GM12878 (cell line): ENCODE measurements at regions not wholly inside any gene's neighbourhood (a gene's known extent, or its start where the extent isn't known, plus 50 kb on each side); places are given as distances from the start of the nearest gene placed in this dataset.

ENCODE experiments used
- ATAC-seq: fragments of 200-7000 bp; cut with Tn5 transposase; 3 replicates; pipeline ENCODE4 v1.9.1; 2020; ENCODE audit warnings: mild to moderate bottlenecking, moderate library complexity
- BruUV-seq: library from RNA; stranded (reverse); fragments of 400-500 nt; replicated peaks from 2 replicates; lab custom pipeline; 2021; lab: Mats Ljungman, UMichigan
- CTCF ChIA-PET: fragments of 300-600 bp; sonication (Branson Sonifier 250); formaldehyde crosslinking; extraction: SDS; loops from one replicate; lab custom pipeline; 2021; ENCODE audit warnings: inconsistent platforms; lab: Yijun Ruan, JAX
- POLR2A ChIA-PET: fragments of 350-600 bp; formaldehyde crosslinking; extraction: SDS; loops from one replicate; lab custom pipeline; 2021; ENCODE audit warnings: inconsistent platforms; lab: Charles Lee
- RAD21 ChIA-PET: fragments of 300-600 bp; sonication (Branson Sonifier 250); formaldehyde crosslinking; loops from one replicate; lab custom pipeline; 2023; ENCODE audit warnings: antibody characterized with exemption; ENCODE audit not compliant: unreplicated experiment; lab: Charles Lee
- SMC1A ChIA-PET: fragments of 300-600 bp; sonication (Branson Sonifier 250); formaldehyde crosslinking; loops from one replicate; lab custom pipeline; 2023; ENCODE audit not compliant: unreplicated experiment, uncharacterized antibody; lab: Charles Lee
- DNase-seq: peaks from one replicate; pipeline ENCODE4 v3.0.0-alpha.2; 2011; ENCODE audit warnings: low read depth, low spot score
- FAIRE-seq: peaks from 3 replicates; lab custom pipeline; 2011; peaks lifted over from hg19 to GRCh38; lab: Jason Lieb, UNC
- H2AFZ ChIP-seq: 2 replicates; pipeline ENCODE4 v1.6.0; 2011; ENCODE audit warnings: low read depth, low read length, control low read depth; ENCODE audit not compliant: control insufficient read depth
- H3K27ac ChIP-seq: 2 replicates; pipeline ENCODE4 v1.5.1; 2011; ENCODE audit warnings: control low read depth; ENCODE audit not compliant: control insufficient read depth, insufficient read depth
- H3K27me3 ChIP-seq, 2 experiments: replicated peaks in 1 of 2; 2 replicates each; pipeline versions ENCODE4 v1.6.0 to v1.6.1; 2011; ENCODE audit warnings: low read length in 1 of 2; ENCODE audit not compliant: control insufficient read depth in 2 of 2, insufficient read depth in 2 of 2
- H3K36me3 ChIP-seq, 2 experiments: 2 replicates each; pipeline ENCODE4 v1.5.1; 2011; ENCODE audit warnings: low read length in 1 of 2; ENCODE audit not compliant: control insufficient read depth in 2 of 2, insufficient read depth in 2 of 2
- H3K4me1 ChIP-seq: 2 replicates; pipeline ENCODE4 v1.6.1; 2011; ENCODE audit warnings: mild to moderate bottlenecking, low read length, moderate library complexity, mixed read lengths; ENCODE audit not compliant: control insufficient read depth, insufficient read depth
- H3K4me2 ChIP-seq: 2 replicates; pipeline ENCODE4 v1.6.0; 2011; ENCODE audit warnings: control low read depth; ENCODE audit not compliant: control insufficient read depth, insufficient read depth
- H3K4me3 ChIP-seq: fragments of 200-600 bp; sonication (generic); 2 replicates; pipeline ENCODE4 v1.5.1; 2016
- H3K79me2 ChIP-seq: 2 replicates; pipeline ENCODE4 v1.6.0; 2011; ENCODE audit warnings: low read length; ENCODE audit not compliant: control insufficient read depth, insufficient read depth
- H3K9ac ChIP-seq: 2 replicates; pipeline ENCODE4 v1.8.0; 2011; ENCODE audit warnings: low read length, control low read depth, mixed read lengths; ENCODE audit not compliant: control insufficient read depth, insufficient read depth
- H3K9me3 ChIP-seq: replicated peaks from 3 replicates; pipeline ENCODE4 v1.5.1; 2011; ENCODE audit warnings: mild to moderate bottlenecking, low read length; ENCODE audit not compliant: control insufficient read depth, insufficient read depth
- H4K20me1 ChIP-seq: 2 replicates; pipeline ENCODE4 v1.6.0; 2011; ENCODE audit not compliant: control insufficient read depth, insufficient read depth
- CEBPB ChIP-seq, 2 experiments: fragments of 150-350 bp in 1 of 2; IDR thresholded peaks; 2 replicates each; pipeline ENCODE4 v1.6.1; 2012 to 2014; ENCODE audit warnings: low read depth in 2 of 2, low read length in 2 of 2, borderline replicate concordance in 1 of 2, inconsistent platforms in 1 of 2
- GATAD2B ChIP-seq: fragments of 450-650 bp; conservative IDR thresholded peaks from 2 replicates; pipeline ENCODE4 v1.6.1; 2017; ENCODE audit warnings: low read depth, mild to moderate bottlenecking, moderate library complexity
- IKZF2 ChIP-seq, 2 experiments: fragments of 450-650 bp; IDR thresholded peaks; 2 replicates each; pipeline ENCODE4 v1.6.1; 2017; ENCODE audit warnings: mild to moderate bottlenecking in 2 of 2, moderate library complexity in 2 of 2
- KAT2A ChIP-seq: conservative IDR thresholded peaks from 2 replicates; pipeline ENCODE4 v1.6.1; 2011; ENCODE audit warnings: low read depth, low read length; ENCODE audit not compliant: control insufficient read depth
- MAX ChIP-seq: IDR thresholded peaks from 2 replicates; pipeline ENCODE4 v1.6.1; 2012; ENCODE audit warnings: low read depth, low read length, improper control_type of control experiment
- MYB ChIP-seq: fragments of 150-350 bp; IDR thresholded peaks from 2 replicates; pipeline ENCODE4 v1.6.1; 2014; ENCODE audit warnings: mild to moderate bottlenecking, low read depth, low read length, borderline replicate concordance
- NBN ChIP-seq: fragments of 450-650 bp; IDR thresholded peaks from 2 replicates; pipeline ENCODE4 v1.6.1; 2016
- NKRF ChIP-seq: fragments of 450-650 bp; conservative IDR thresholded peaks from 2 replicates; pipeline ENCODE4 v1.6.1; 2017; ENCODE audit warnings: mild to moderate bottlenecking, moderate library complexity
- PAX8 ChIP-seq: fragments of 450-650 bp; IDR thresholded peaks from 2 replicates; pipeline ENCODE4 v1.6.1; 2017; ENCODE audit warnings: mild to moderate bottlenecking, moderate library complexity
- RCOR1 ChIP-seq: conservative IDR thresholded peaks from 2 replicates; pipeline ENCODE4 v1.6.1; 2012; ENCODE audit warnings: low read depth, low read length, improper control_type of control experiment
- REST ChIP-seq: IDR thresholded peaks from 2 replicates; pipeline ENCODE4 v1.6.1; 2012; ENCODE audit warnings: mild to moderate bottlenecking, low read depth, low read length
- SIX5 ChIP-seq: IDR thresholded peaks from 2 replicates; pipeline ENCODE4 v1.6.1; 2011; ENCODE audit warnings: mild to moderate bottlenecking, low read depth, low read length, moderate library complexity; ENCODE audit not compliant: severe bottlenecking
- TAF1 ChIP-seq: IDR thresholded peaks from 2 replicates; pipeline ENCODE4 v1.6.1; 2011; ENCODE audit warnings: mild to moderate bottlenecking, low read depth, low read length, borderline replicate concordance
- TCF3 ChIP-seq: IDR thresholded peaks from 2 replicates; pipeline ENCODE4 v1.6.1; 2012; ENCODE audit warnings: low read depth, mild to moderate bottlenecking, low read length, borderline replicate concordance; ENCODE audit not compliant: insufficient read depth
- TCF7 ChIP-seq: IDR thresholded peaks from 2 replicates; pipeline ENCODE4 v1.6.1; 2014; ENCODE audit warnings: antibody characterized with exemption, borderline replicate concordance
- YBX1 ChIP-seq: fragments of 450-650 bp; IDR thresholded peaks from 2 replicates; pipeline ENCODE4 v1.6.1; 2016; ENCODE audit warnings: antibody characterized with exemption
- ZNF384 ChIP-seq: IDR thresholded peaks from 2 replicates; pipeline ENCODE4 v1.6.1; 2012; ENCODE audit warnings: low read depth, mild to moderate bottlenecking, low read length, improper control_type of control experiment, borderline replicate concordance
- ZZZ3 ChIP-seq: IDR thresholded peaks from 2 replicates; pipeline ENCODE4 v1.6.1; 2011; ENCODE audit warnings: low read depth; ENCODE audit not compliant: control insufficient read depth, insufficient read length
- WGBS: methylation state at CpG from one replicate; pipeline ENCODE4 v1.1.6; 2016; ENCODE audit warnings: low lambda C conversion rate; ENCODE audit not compliant: insufficient replicate concordance, insufficient coverage; ENCODE audit errors: missing lambda C conversion rate; 5-methylcytosine and 5-hydroxymethylcytosine counted together
- in situ Hi-C: fragments of 300-500 bp; cut with MboI; formaldehyde crosslinking; loops from 9 replicates; pipeline ENCODE4 v1.14.3; 2018; ENCODE audit warnings: mixed read lengths
- intact Hi-C: fragments of 100-400 bp; cut with micrococcal nuclease; formaldehyde crosslinking; loops from one replicate; pipeline ENCODE4 v1.14.2; 2022; ENCODE audit not compliant: unreplicated experiment

DNA sequence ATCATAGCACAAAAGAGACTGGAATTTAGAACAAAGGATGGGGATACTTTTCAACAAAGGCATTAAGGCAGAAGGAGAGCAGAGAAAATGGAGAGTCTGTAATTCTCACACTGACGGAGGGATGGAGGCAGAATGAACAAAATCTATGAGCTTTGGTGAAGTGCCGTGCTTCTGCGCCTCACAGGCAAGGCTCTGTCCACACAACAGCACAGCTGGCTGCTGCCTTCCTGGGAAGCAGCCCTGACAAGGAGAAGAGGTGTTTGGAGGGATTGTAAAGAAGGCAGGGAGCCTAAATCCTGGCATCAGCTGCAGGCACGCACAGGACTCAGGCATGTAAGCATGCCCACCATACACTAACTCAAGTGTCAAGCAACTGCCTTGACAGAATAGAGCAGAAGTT lies 485.2 kb upstream of the KIF2A start:
- Histone ChIP-seq H3K79me2 (no peaks in the 10 kb centered on the region), H3K4me1 (no peaks in the 10 kb centered on the region), H3K27ac (no peak overlapping the region), H2AFZ (no peak overlapping the region), H3K4me2 (no peak overlapping the region), H3K9ac (no peak overlapping the region), H3K36me3 (no peaks in the 10 kb centered on the region), H3K27me3 (no peaks in the 10 kb centered on the region), H3K9me3 (no peaks in the 10 kb centered on the region), H4K20me1 (no peaks in the 10 kb centered on the region), H3K4me3 (no peak overlapping the region)
- DNase-seq, result no peak
- BruUV-seq, result no TSS peak
- POLR2A ChIA-PET, result no interaction called here
- CTCF ChIA-PET, result no interaction called here
- RAD21 ChIA-PET, result no interaction called here
- SMC1A ChIA-PET, result no interaction called here
- intact Hi-C loops (no loop called here), in situ Hi-C loops (no loop called here)
- TF ChIP-seq IKZF2 (IDR thresholded peaks at IDR 0.05) (no peak), NKRF (no peak), SIX5 (no peak), NBN (no peak), PAX8 (no peak), MAX (no peak), KAT2A (no peak), YBX1 (no peak), TCF3 (no peak), GATAD2B (no peak), ZNF384 (no peak), REST (no peak), ZZZ3 (no peak), TAF1 (no peak), RCOR1 (no peak), MYB (no peak), TCF7 (no peak), CEBPB (IDR thresholded peaks at IDR 0.05; ENCODE audit: borderline replicate concordance in 1 of 2, low read depth in 2 of 2, low read length in 2 of 2) (no peak)
- ATAC-seq, result no peak
- 33% methylated on average over 4 of the region's 4 CpGs for WGBS
- FAIRE-seq, result no peak
